GM10266 (cell line): ENCODE measurements at regions not wholly inside any gene's neighbourhood (a gene's known extent, or its start where the extent isn't known, plus 50 kb on each side); places are given as distances from the start of the nearest gene placed in this dataset.

ENCODE experiments used
- DNase-seq: peaks from one replicate; pipeline ENCODE4 v3.0.0; 2012; ENCODE audit errors: extremely low spot score
- CTCF ChIP-seq: IDR thresholded peaks from 2 replicates; pipeline ENCODE4 v1.5.1; 2012; ENCODE audit warnings: mild to moderate bottlenecking, low read depth; ENCODE audit not compliant: control insufficient read depth, insufficient read depth; ENCODE audit errors: missing control alignments

GRCh38 chr18:60976976-60977375, 356.3 kb upstream of the CDH20 start:
- DNase-seq: no peak
- no peak for TF ChIP-seq CTCF

GRCh38 chr18:60978338-60978737, 354.9 kb upstream of the CDH20 start:
- DNase-seq: no peak

GRCh38 chr18:60980422-60981005, 352.7 kb upstream of the CDH20 start:
- no peak for TF ChIP-seq CTCF
- DNase-seq: no peak

More at GRCh38 chr18:60978338-60978737, 354.9 kb upstream of the CDH20 start:
- TF ChIP-seq CTCF: no peak

DNA sequence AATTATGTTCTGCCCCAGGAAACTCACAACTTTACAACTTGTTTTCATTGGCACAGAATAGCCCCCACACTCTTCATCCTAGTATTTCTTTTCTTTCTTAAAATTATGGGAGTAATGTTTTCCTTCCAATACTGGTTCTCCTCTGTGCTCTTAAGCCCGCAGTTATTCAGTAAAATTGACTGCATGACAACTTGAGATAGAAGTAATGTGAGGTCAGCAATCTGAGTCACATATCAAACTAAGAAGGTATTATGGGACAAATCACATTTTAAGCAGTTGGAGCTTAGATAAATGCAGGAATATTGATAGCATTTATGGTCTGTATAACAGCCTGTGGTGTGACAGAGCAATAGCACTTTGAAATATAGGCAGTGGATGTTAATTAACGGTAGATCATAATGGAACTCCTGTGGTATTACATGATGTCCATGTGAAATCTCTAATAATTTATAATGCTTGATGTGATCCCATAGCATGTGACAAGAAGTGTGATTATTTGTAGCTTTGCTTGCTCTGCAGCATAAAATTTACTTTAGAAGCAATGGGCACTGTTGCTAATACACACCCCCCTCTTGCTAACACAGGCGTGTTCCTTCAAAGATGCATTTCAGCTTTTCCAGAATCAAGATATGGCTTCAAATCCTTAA, 351.4 kb upstream of the CDH20 start:
- no peak for TF ChIP-seq CTCF
- no peak for DNase-seq

- no peak for DNase-seq
- no peak for TF ChIP-seq CTCF
Observed at GRCh38 chr18:60982329-60982695, 350.9 kb upstream of the CDH20 start.

GRCh38 chr18:60982928-60983327, 350.3 kb upstream of the CDH20 start:
- no peak for DNase-seq
- no peak for TF ChIP-seq CTCF

GRCh38 chr18:60984510-60984909, 348.7 kb upstream of the CDH20 start:
- no peak for DNase-seq
- no peak for TF ChIP-seq CTCF
